Breast epithelium (tissue), 4 donors: ENCODE measurements at regions not wholly inside any gene's neighbourhood (a gene's known extent, or its start where the extent isn't known, plus 50 kb on each side); places are given as distances from the start of the nearest gene placed in this dataset.

ENCODE experiments used
- DNase-seq, 2 donors: peaks; one replicate each; pipeline ENCODE4 v3.0.0-alpha.2; 2019; ENCODE audit warnings: low spot score in 2 of 2
- H3K27ac ChIP-seq, 2 donors: fragments of 200-600 bp; sonication (generic) in 1 of 2; one replicate each; pipeline ENCODE4 v1.5.1; 2016 to 2019; ENCODE audit warnings: mild to moderate bottlenecking in 1 of 2
- H3K27me3 ChIP-seq, 2 donors: fragments of 200-600 bp; sonication (generic) in 1 of 2; one replicate each; pipeline versions ENCODE4 v1.5.1 to v1.6.0; 2017 to 2019; ENCODE audit warnings: control low read depth in 1 of 2, mild to moderate bottlenecking in 1 of 2
- H3K36me3 ChIP-seq: fragments of 200-600 bp; one replicate; pipeline ENCODE4 v1.5.1; 2019
- H3K4me1 ChIP-seq, 2 donors: fragments of 200-600 bp; sonication (generic); one replicate each; pipeline ENCODE4 v1.5.1; 2016 to 2019; ENCODE audit warnings: control low read depth in 1 of 2
- H3K4me3 ChIP-seq, 3 donors: fragments of 200-600 bp; sonication (generic); 1 replicate in 2 of 3; 2 replicates in 1 of 3; pipeline ENCODE4 v1.5.1; 2016 to 2019; ENCODE audit warnings: mild to moderate bottlenecking in 3 of 3, moderate library complexity in 2 of 3
- H3K9me3 ChIP-seq, 2 donors: fragments of 200-600 bp; sonication (generic) in 1 of 2; one replicate each; pipeline ENCODE4 v1.5.1; 2016 to 2019; ENCODE audit warnings: control low read depth in 1 of 2
- CTCF ChIP-seq, 3 donors: fragments of 450-650 bp; IDR thresholded peaks; one replicate each; pipeline ENCODE4 v1.5.1; 2016 to 2017; ENCODE audit warnings: antibody characterized with exemption in 3 of 3, mild to moderate bottlenecking in 3 of 3, moderate library complexity in 3 of 3
- POLR2A ChIP-seq: fragments of 450-650 bp; IDR thresholded peaks from one replicate; pipeline ENCODE4 v1.6.1; 2016; ENCODE audit warnings: antibody characterized with exemption, mild to moderate bottlenecking, moderate library complexity
- POLR2AphosphoS5 ChIP-seq, 3 donors: sonication (generic); formaldehyde crosslinking; IDR thresholded peaks; one replicate each; pipeline ENCODE4 v1.6.1; 2017; ENCODE audit warnings: antibody characterized with exemption in 3 of 3
- intact Hi-C: fragments of 100-400 bp; cut with DNase I; formaldehyde crosslinking; loops from one replicate; pipeline ENCODE4 v1.15.1; 2023; ENCODE audit warnings: low total_unique reads

- Histone ChIP-seq H3K36me3 (no peaks in the 10 kb centered on the region), H3K4me3 (no peak overlapping the region), H3K4me1 (no peaks in the 10 kb centered on the region), H3K9me3 (no peaks in the 10 kb centered on the region), H3K27me3 (no peaks in the 10 kb centered on the region), H3K27ac (no peak overlapping the region)
- no peak for TF ChIP-seq CTCF (IDR thresholded peaks at IDR 0.05)
- no peak for TF ChIP-seq POLR2AphosphoS5 (IDR thresholded peaks at IDR 0.05)
- TF ChIP-seq POLR2A, result no peak
- DNase-seq, result no peak
- intact Hi-C loops, result loop anchor here (10.0 kb wide), 1 partner anchor 345 kb away; no protein-coding TSS in a partner anchor
Observed at GRCh38 chr17:72249441-72249840, 128.6 kb downstream of the SOX9 start.

GRCh38 chr17:72250206-72250605, 129.4 kb downstream of the SOX9 start:
- intact Hi-C loops, result no loop called here
- no peak overlapping the region for H3K4me3 ChIP-seq
- no peak for TF ChIP-seq POLR2A
- TF ChIP-seq CTCF (IDR thresholded peaks at IDR 0.05), result no peak
- no peak for TF ChIP-seq POLR2AphosphoS5 (IDR thresholded peaks at IDR 0.05)
- H3K4me1 ChIP-seq, result no peaks in the 10 kb centered on the region
- DNase-seq, result no peak
- H3K27ac ChIP-seq, result peak overlapping the region in 1 of 2 donors; percentile 32
- H3K9me3 ChIP-seq, result no peaks in the 10 kb centered on the region
- no peaks in the 10 kb centered on the region for H3K27me3 ChIP-seq
- H3K36me3 ChIP-seq, result no peaks in the 10 kb centered on the region

GRCh38 chr17:72253597-72253996, 132.8 kb downstream of the SOX9 start:
- TF ChIP-seq POLR2AphosphoS5 (IDR thresholded peaks at IDR 0.05) (no peak), CTCF (IDR thresholded peaks at IDR 0.05) (no peak), POLR2A (no peak)
- H3K27ac ChIP-seq, result no peak overlapping the region
- intact Hi-C loops, result no loop called here
- no peaks in the 10 kb centered on the region for H3K9me3 ChIP-seq
- no peak for DNase-seq
- H3K4me1 ChIP-seq, result no peaks in the 10 kb centered on the region
- no peaks in the 10 kb centered on the region for H3K36me3 ChIP-seq
- no peak overlapping the region for H3K4me3 ChIP-seq
- H3K27me3 ChIP-seq, result no peaks in the 10 kb centered on the region

GRCh38 chr17:72254808-72255449, 134.1 kb downstream of the SOX9 start:
- Histone ChIP-seq H3K4me1 (no peaks in the 10 kb centered on the region), H3K4me3 (no peak overlapping the region), H3K27me3 (no peaks in the 10 kb centered on the region), H3K9me3 (no peaks in the 10 kb centered on the region), H3K27ac (no peak overlapping the region), H3K36me3 (no peaks in the 10 kb centered on the region)
- no peak for DNase-seq
- TF ChIP-seq POLR2AphosphoS5 (IDR thresholded peaks at IDR 0.05), result no peak
- no peak for TF ChIP-seq POLR2A
- no peak for TF ChIP-seq CTCF (IDR thresholded peaks at IDR 0.05)
- intact Hi-C loops, result no loop called here

- Histone ChIP-seq H3K4me1 (no peaks in the 10 kb centered on the region), H3K27ac (no peak overlapping the region), H3K4me3 (no peak overlapping the region), H3K36me3 (no peaks in the 10 kb centered on the region), H3K9me3 (no peaks in the 10 kb centered on the region), H3K27me3 (no peaks in the 10 kb centered on the region)
- no peak for DNase-seq
- intact Hi-C loops, result no loop called here
- no peak for TF ChIP-seq CTCF (IDR thresholded peaks at IDR 0.05)
- no peak for TF ChIP-seq POLR2AphosphoS5 (IDR thresholded peaks at IDR 0.05)
- no peak for TF ChIP-seq POLR2A
Observed at GRCh38 chr17:72255481-72255880, 134.7 kb downstream of the SOX9 start.
